ENCODE measurements at regions not wholly inside any gene's neighbourhood (a gene's known extent, or its start where the extent isn't known, plus 50 kb on each side); places are given as distances from the start of the nearest gene placed in this dataset.

- Histone ChIP-seq H3T11ph (ENCODE audit: low read length) (no peak overlapping the region), H2BK15ac (ENCODE audit: low read depth, low read length) (no peak overlapping the region), H3K27ac (ENCODE audit: insufficient read length, low read depth, low read length) (no peak overlapping the region), H4K20me1 (ENCODE audit: control insufficient read depth, insufficient read depth, insufficient read length) (no peaks in the 10 kb centered on the region), H4K91ac (ENCODE audit: insufficient read length, low read depth, low read length) (no peak overlapping the region), H2AK5ac (ENCODE audit: insufficient read length, low read length) (no peak overlapping the region), H2BK20ac (ENCODE audit: low read depth, low read length, poor library complexity, severe bottlenecking) (no peak overlapping the region), H3K79me1 (ENCODE audit: insufficient read depth, low read depth, low read length, poor library complexity, severe bottlenecking) (no peaks in the 10 kb centered on the region), H3K56ac (ENCODE audit: insufficient read length, low read depth, low read length) (no peak overlapping the region), H2BK120ac (ENCODE audit: low read depth, low read length, poor library complexity, severe bottlenecking) (no peak overlapping the region), H3K4me1 (ENCODE audit: insufficient read depth, low read length) (no peaks in the 10 kb centered on the region), H3K4me2 (ENCODE audit: insufficient read depth, insufficient read length, low read length) (no peak overlapping the region), H4K5ac (ENCODE audit: insufficient read length, low read depth, low read length) (no peak overlapping the region), H2BK5ac (ENCODE audit: insufficient read length, low read length) (no peak overlapping the region), H3K14ac (ENCODE audit: insufficient read depth, low read length) (no peak overlapping the region), H4K8ac (replicated peaks; ENCODE audit: insufficient read length, low read depth, low read length) (no peak overlapping the region), H3K27me3 (ENCODE audit: insufficient read depth, low read length) (no peaks in the 10 kb centered on the region), H2BK12ac (ENCODE audit: insufficient read length, low read depth, low read length) (no peak overlapping the region), H3K23me2 (ENCODE audit: insufficient read length, low read depth, low read length, poor library complexity, severe bottlenecking) (no peaks in the 10 kb centered on the region), H2AFZ (ENCODE audit: low read length) (no peak overlapping the region), H3K23ac (ENCODE audit: insufficient read length, low read depth, low read length) (no peak overlapping the region), H3K18ac (ENCODE audit: insufficient read length, low read depth, low read length) (no peak overlapping the region), H3K9me3 (ENCODE audit: control insufficient read depth, low read depth, low read length) (no peaks in the 10 kb centered on the region), H3K4ac (ENCODE audit: low read depth, low read length) (no peak overlapping the region), H3K79me2 (ENCODE audit: insufficient read depth, low read length) (no peaks in the 10 kb centered on the region), H3K9ac (ENCODE audit: extremely low read depth, insufficient read length, low read length) (no peak overlapping the region)
- H3K4me1 Mint-ChIP-seq = no peaks in the 10 kb centered on the region
- H3K4me3 Mint-ChIP-seq = no peak overlapping the region
- peaks cover 0 to 5% (median 0%) of the 10 kb centered on the region in 3 experiments; a peak in 1 of 7 replicates for H3K36me3 Mint-ChIP-seq (ENCODE audit: insufficient read depth in 1 of 3, low read depth in 3 of 3)
- DNase-seq = no peak
- no peak for TF ChIP-seq CTCF (conservative IDR thresholded peaks at IDR 0.05)
- H3K27ac Mint-ChIP-seq = no peak overlapping the region
- peaks cover under 1% of the 10 kb centered on the region for H3K27me3 Mint-ChIP-seq (ENCODE audit: low read depth)
- peaks cover 2 to 4% of the 10 kb centered on the region in 2 experiments; a peak in 2 of 5 replicates for H3K9me3 Mint-ChIP-seq
Observed at GRCh38 chr7:95715274-95715673, 57.1 kb upstream of the DYNC1I1 start.

Data from H9 (cell line).